Glutamatergic neuron (in vitro differentiated cells): ENCODE measurements at regions not wholly inside any gene's neighbourhood (a gene's known extent, or its start where the extent isn't known, plus 50 kb on each side); places are given as distances from the start of the nearest gene placed in this dataset.
A peak's percentile ranks its signal among the peaks of the same experiment; 100 is the strongest.

Experiments
- DNase-seq: peaks from one replicate; pipeline ENCODE4 v3.0.0; 2022
- H3K27ac Mint-ChIP-seq: one replicate; pipeline ENCODE4 v1.8.0; 2020; ENCODE audit warnings: mild to moderate bottlenecking, mixed read lengths, inconsistent platforms; ENCODE audit not compliant: unreplicated experiment
- H3K27me3 Mint-ChIP-seq: one replicate; pipeline ENCODE4 v1.8.0; 2020; ENCODE audit warnings: mild to moderate bottlenecking, moderate library complexity, mixed read lengths, inconsistent platforms; ENCODE audit not compliant: unreplicated experiment
- H3K36me3 Mint-ChIP-seq: one replicate; pipeline ENCODE4 v1.8.0; 2020; ENCODE audit warnings: mild to moderate bottlenecking, mixed read lengths, inconsistent platforms; ENCODE audit not compliant: unreplicated experiment
- H3K4me1 Mint-ChIP-seq: one replicate; pipeline ENCODE4 v1.8.0; 2020; ENCODE audit warnings: mild to moderate bottlenecking, low read depth, mixed read lengths, inconsistent platforms; ENCODE audit not compliant: unreplicated experiment
- H3K4me3 Mint-ChIP-seq: one replicate; pipeline ENCODE4 v1.8.0; 2020; ENCODE audit warnings: mild to moderate bottlenecking, mixed read lengths, inconsistent platforms; ENCODE audit not compliant: unreplicated experiment
- H3K9me3 Mint-ChIP-seq: one replicate; pipeline ENCODE4 v1.8.0; 2020; ENCODE audit warnings: mild to moderate bottlenecking, moderate library complexity, mixed read lengths, inconsistent platforms; ENCODE audit not compliant: unreplicated experiment
- TF ChIP-seq, protein P1 (sequence below): fragments of 200-600 bp; sonication (generic); IDR thresholded peaks from one replicate; pipeline ENCODE4 v1.5.0; 2021; ENCODE audit not compliant: partially characterized antibody, unreplicated experiment

DNA sequence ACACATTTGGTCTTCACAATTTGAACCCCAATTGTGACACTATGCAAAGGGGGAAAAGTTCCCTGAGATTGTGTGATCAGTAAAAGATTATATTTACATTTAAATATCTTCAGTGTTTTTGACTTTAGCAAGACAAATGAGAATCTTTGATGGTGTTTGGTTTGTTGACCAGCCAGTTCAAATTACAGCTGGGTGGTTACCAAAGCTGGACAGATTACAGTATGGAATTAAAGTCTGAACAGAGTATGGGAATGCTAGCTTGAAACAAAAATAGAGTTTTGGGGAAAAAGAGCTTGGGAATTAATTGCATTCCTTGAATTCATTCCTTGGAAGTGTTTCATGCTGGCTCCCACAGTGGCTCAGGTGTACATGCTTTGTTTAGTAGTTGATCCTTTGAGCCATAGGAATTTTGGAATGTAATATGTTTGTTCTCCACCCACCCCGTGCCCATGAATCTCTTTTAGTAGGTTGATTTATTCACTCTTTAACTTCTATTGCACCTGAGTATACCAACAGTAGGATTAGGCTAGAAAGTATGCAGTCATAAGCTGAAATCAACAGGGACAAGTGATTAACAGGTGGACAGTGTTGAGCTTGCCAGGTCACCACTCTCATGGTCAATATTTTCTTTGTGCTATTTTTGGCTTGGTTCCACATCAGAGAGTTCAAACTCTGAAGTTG, 81.1 kb upstream of the HELT start:
- Mint-ChIP-seq H3K27ac (no peak overlapping the region), H3K27me3 (no peaks in the 10 kb centered on the region), H3K4me1 (peaks cover 16% of the 10 kb centered on the region), H3K9me3 (peaks cover 8% of the 10 kb centered on the region), H3K4me3 (no peak overlapping the region), H3K36me3 (peaks cover 16% of the 10 kb centered on the region)
- DNase-seq = no peak
- TF ChIP-seq, protein P1, sequence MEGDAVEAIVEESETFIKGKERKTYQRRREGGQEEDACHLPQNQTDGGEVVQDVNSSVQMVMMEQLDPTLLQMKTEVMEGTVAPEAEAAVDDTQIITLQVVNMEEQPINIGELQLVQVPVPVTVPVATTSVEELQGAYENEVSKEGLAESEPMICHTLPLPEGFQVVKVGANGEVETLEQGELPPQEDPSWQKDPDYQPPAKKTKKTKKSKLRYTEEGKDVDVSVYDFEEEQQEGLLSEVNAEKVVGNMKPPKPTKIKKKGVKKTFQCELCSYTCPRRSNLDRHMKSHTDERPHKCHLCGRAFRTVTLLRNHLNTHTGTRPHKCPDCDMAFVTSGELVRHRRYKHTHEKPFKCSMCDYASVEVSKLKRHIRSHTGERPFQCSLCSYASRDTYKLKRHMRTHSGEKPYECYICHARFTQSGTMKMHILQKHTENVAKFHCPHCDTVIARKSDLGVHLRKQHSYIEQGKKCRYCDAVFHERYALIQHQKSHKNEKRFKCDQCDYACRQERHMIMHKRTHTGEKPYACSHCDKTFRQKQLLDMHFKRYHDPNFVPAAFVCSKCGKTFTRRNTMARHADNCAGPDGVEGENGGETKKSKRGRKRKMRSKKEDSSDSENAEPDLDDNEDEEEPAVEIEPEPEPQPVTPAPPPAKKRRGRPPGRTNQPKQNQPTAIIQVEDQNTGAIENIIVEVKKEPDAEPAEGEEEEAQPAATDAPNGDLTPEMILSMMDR = no peak

DNA sequence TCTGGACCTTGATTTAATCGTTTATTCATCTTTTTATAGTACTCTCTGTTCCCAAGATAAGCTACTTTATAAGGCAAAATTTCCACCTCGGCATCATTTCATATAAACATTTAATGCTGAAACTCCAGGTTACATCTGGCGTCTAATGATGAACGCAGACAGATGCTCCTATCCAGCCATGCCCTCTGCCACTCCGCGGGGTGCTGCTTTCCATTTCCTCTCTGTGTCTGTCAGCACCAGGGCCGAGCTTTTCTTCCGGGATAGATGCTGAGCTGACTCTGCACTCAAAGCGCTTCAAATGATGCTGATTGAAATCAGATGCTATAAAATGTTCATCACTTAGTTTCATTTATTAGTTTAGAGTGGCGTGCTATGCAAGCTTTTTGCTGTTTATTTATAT, 80.5 kb upstream of the HELT start:
- Mint-ChIP-seq H3K27me3 (no peaks in the 10 kb centered on the region), H3K4me1 (peaks cover 10% of the 10 kb centered on the region), H3K36me3 (peaks cover 16% of the 10 kb centered on the region), H3K27ac (no peak overlapping the region), H3K4me3 (peak overlapping the region; percentile 21), H3K9me3 (peaks cover 8% of the 10 kb centered on the region)
- TF ChIP-seq, protein P1 = no peak
- DNase-seq = peak; percentile 36

GRCh38 chr4:184938871-184939270, 79.4 kb upstream of the HELT start:
- H3K4me3 Mint-ChIP-seq = no peak overlapping the region
- H3K4me1 Mint-ChIP-seq = peaks cover 9% of the 10 kb centered on the region
- H3K27ac Mint-ChIP-seq = no peak overlapping the region
- TF ChIP-seq, protein P1 = no peak
- H3K36me3 Mint-ChIP-seq = peaks cover 16% of the 10 kb centered on the region
- DNase-seq = no peak
- H3K27me3 Mint-ChIP-seq = no peaks in the 10 kb centered on the region
- H3K9me3 Mint-ChIP-seq = peaks cover 8% of the 10 kb centered on the region

- Mint-ChIP-seq H3K27me3 (no peaks in the 10 kb centered on the region), H3K36me3 (peaks cover 16% of the 10 kb centered on the region), H3K27ac (no peak overlapping the region), H3K4me3 (no peak overlapping the region), H3K4me1 (peaks cover 9% of the 10 kb centered on the region), H3K9me3 (peaks cover 8% of the 10 kb centered on the region)
- TF ChIP-seq, protein P1 = no peak
- DNase-seq = no peak
Observed at GRCh38 chr4:184939978-184940377, 78.3 kb upstream of the HELT start.

DNA sequence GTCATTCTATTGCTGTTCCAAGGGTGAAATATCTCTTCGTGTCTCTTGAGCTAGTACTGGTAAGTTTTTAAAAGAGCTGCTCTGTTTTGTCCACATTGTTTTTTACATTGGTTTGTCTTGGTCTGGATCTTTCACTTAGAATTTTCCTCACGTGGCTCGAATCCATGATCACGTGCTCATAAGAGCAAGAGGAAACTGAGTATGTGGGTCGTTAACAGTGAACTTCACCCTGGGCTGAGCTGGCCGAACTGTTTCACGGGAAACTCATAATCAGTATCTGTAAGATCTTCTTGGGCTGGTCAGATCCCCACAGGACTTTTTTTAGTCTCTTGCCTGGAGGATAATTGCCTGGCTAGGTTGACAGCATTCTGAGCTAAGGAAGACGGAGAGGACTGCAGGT, 77.8 kb upstream of the HELT start:
- DNase-seq = no peak
- H3K9me3 Mint-ChIP-seq = peaks cover 8% of the 10 kb centered on the region
- H3K36me3 Mint-ChIP-seq = peaks cover 16% of the 10 kb centered on the region
- H3K27me3 Mint-ChIP-seq = no peaks in the 10 kb centered on the region
- no peak overlapping the region for H3K27ac Mint-ChIP-seq
- TF ChIP-seq, protein P1 = no peak
- peaks cover 9% of the 10 kb centered on the region for H3K4me1 Mint-ChIP-seq
- no peak overlapping the region for H3K4me3 Mint-ChIP-seq
